HEK293 (cell line): ENCODE measurements at regions not wholly inside any gene's neighbourhood (a gene's known extent, or its start where the extent isn't known, plus 50 kb on each side); places are given as distances from the start of the nearest gene placed in this dataset.

ENCODE experiments used
- CTCF ChIA-PET: fragments of 350-600 bp; formaldehyde crosslinking; extraction: SDS; loops from one replicate; lab custom pipeline; 2021; ENCODE audit warnings: antibody characterized with exemption; lab: Yijun Ruan, JAX
- POLR2A ChIA-PET: fragments of 300-600 bp; formaldehyde crosslinking; extraction: SDS; loops from one replicate; lab custom pipeline; 2020; ENCODE audit warnings: antibody characterized with exemption, inconsistent platforms; lab: Yijun Ruan, JAX
- H3K27ac ChIP-seq: fragments of 200-500 bp; sonication (Bioruptor generic); 2 replicates; pipeline ENCODE4 v1.5.1; 2014; ENCODE audit warnings: low read depth, low read length, control low read depth, inconsistent platforms; ENCODE audit errors: extremely low read depth
- H3K36me3 ChIP-seq, 2 experiments: fragments of 200-500 bp in 1 of 2; sonication (Bioruptor generic) in 1 of 2; 1 replicate in 1 of 2; 2 replicates in 1 of 2; pipeline ENCODE4 v1.5.1; 2014 to 2017; ENCODE audit warnings: inconsistent platforms in 2 of 2, low read length in 2 of 2; ENCODE audit not compliant: control insufficient read depth in 2 of 2, insufficient read depth in 1 of 2
- H3K4me1 ChIP-seq: fragments of 200-500 bp; sonication (Bioruptor generic); 2 replicates; pipeline ENCODE4 v1.5.1; 2014; ENCODE audit warnings: mild to moderate bottlenecking, low read length, inconsistent platforms; ENCODE audit not compliant: control insufficient read depth, insufficient read depth
- H3K4me3 ChIP-seq: 2 replicates; pipeline ENCODE4 v1.5.1; 2011; ENCODE audit warnings: low read depth, mild to moderate bottlenecking, control low read depth, low read length, moderate library complexity
- H3K9me3 ChIP-seq: fragments of 200-500 bp; sonication (Bioruptor generic); 2 replicates; pipeline ENCODE4 v1.5.1; 2014; ENCODE audit warnings: low read depth, low read length, inconsistent platforms; ENCODE audit not compliant: control insufficient read depth, insufficient read depth
- GLI4 ChIP-seq: fragments of 450-650 bp; formaldehyde crosslinking; IDR thresholded peaks from 2 replicates; pipeline ENCODE4 v1.5.1; 2016; ENCODE audit warnings: missing biosample characterization, missing genetic modification characterization
- MZF1 ChIP-seq: fragments of 450-650 bp; formaldehyde crosslinking; IDR thresholded peaks from 2 replicates; pipeline ENCODE4 v1.5.1; 2017; ENCODE audit warnings: missing biosample characterization, missing genetic modification characterization, borderline replicate concordance
- REPIN1 ChIP-seq: fragments of 450-650 bp; formaldehyde crosslinking; IDR thresholded peaks from 2 replicates; pipeline ENCODE4 v1.5.1; 2017; ENCODE audit warnings: missing biosample characterization, missing genetic modification characterization, low read depth
- ZBTB1 ChIP-seq: fragments of 450-650 bp; formaldehyde crosslinking; IDR thresholded peaks from 2 replicates; pipeline ENCODE4 v1.5.1; 2016; ENCODE audit warnings: missing biosample characterization, missing genetic modification characterization
- ZNF138 ChIP-seq: fragments of 450-650 bp; formaldehyde crosslinking; IDR thresholded peaks from 2 replicates; pipeline ENCODE4 v1.5.1; 2016; ENCODE audit warnings: missing biosample characterization, missing genetic modification characterization, borderline replicate concordance
- ZNF175 ChIP-seq: fragments of 450-650 bp; formaldehyde crosslinking; IDR thresholded peaks from 2 replicates; pipeline ENCODE4 v1.5.1; 2016; ENCODE audit warnings: missing biosample characterization, missing genetic modification characterization
- ZNF202 ChIP-seq: fragments of 450-650 bp; formaldehyde crosslinking; IDR thresholded peaks from 2 replicates; pipeline ENCODE4 v1.5.1; 2016; ENCODE audit warnings: missing biosample characterization, missing genetic modification characterization, borderline replicate concordance
- ZNF239 ChIP-seq: fragments of 450-650 bp; formaldehyde crosslinking; IDR thresholded peaks from 2 replicates; pipeline ENCODE4 v1.5.1; 2016; ENCODE audit warnings: missing biosample characterization, missing genetic modification characterization
- ZNF248 ChIP-seq: fragments of 450-650 bp; formaldehyde crosslinking; IDR thresholded peaks from 2 replicates; pipeline ENCODE4 v1.5.1; 2017; ENCODE audit warnings: missing biosample characterization, missing genetic modification characterization
- ZNF416 ChIP-seq: fragments of 450-650 bp; formaldehyde crosslinking; IDR thresholded peaks from 2 replicates; pipeline ENCODE4 v1.5.1; 2016; ENCODE audit warnings: missing biosample characterization, missing genetic modification characterization
- ZNF510 ChIP-seq: fragments of 450-650 bp; formaldehyde crosslinking; IDR thresholded peaks from 2 replicates; pipeline ENCODE4 v1.5.1; 2018; ENCODE audit warnings: mild to moderate bottlenecking, missing genetic modification characterization, missing biosample characterization; ENCODE audit not compliant: insufficient replicate concordance
- ZNF571 ChIP-seq: fragments of 450-650 bp; formaldehyde crosslinking; IDR thresholded peaks from 2 replicates; pipeline ENCODE4 v1.5.0; 2017; ENCODE audit warnings: missing biosample characterization, missing genetic modification characterization
- ZNF585B ChIP-seq: fragments of 450-650 bp; formaldehyde crosslinking; IDR thresholded peaks from 2 replicates; pipeline ENCODE4 v1.5.1; 2016; ENCODE audit warnings: missing biosample characterization, missing genetic modification characterization
- ZNF654 ChIP-seq: fragments of 450-650 bp; formaldehyde crosslinking; IDR thresholded peaks from 2 replicates; pipeline ENCODE4 v1.5.1; 2016; ENCODE audit warnings: low read depth, missing biosample characterization, missing genetic modification characterization
- ZNF777 ChIP-seq: fragments of 450-650 bp; formaldehyde crosslinking; IDR thresholded peaks from 2 replicates; pipeline ENCODE4 v1.5.1; 2017; ENCODE audit warnings: missing biosample characterization, missing genetic modification characterization, borderline replicate concordance
- ZNF785 ChIP-seq: fragments of 450-650 bp; formaldehyde crosslinking; IDR thresholded peaks from 2 replicates; pipeline ENCODE4 v1.5.1; 2016; ENCODE audit warnings: missing biosample characterization, missing genetic modification characterization
- ZNF830 ChIP-seq: fragments of 450-650 bp; IDR thresholded peaks from 2 replicates; pipeline ENCODE4 v1.5.0; 2018; ENCODE audit warnings: missing biosample characterization, missing genetic modification characterization, low read depth, mild to moderate bottlenecking, moderate library complexity
- ZNF837 ChIP-seq: fragments of 450-650 bp; formaldehyde crosslinking; IDR thresholded peaks from 2 replicates; pipeline ENCODE4 v1.5.1; 2016; ENCODE audit warnings: missing biosample characterization, missing genetic modification characterization
- ZXDB ChIP-seq: fragments of 450-650 bp; formaldehyde crosslinking; IDR thresholded peaks from 2 replicates; pipeline ENCODE4 v1.5.1; 2016; ENCODE audit warnings: missing biosample characterization, missing genetic modification characterization
- TF ChIP-seq, protein P1 (sequence below): fragments of 450-650 bp; IDR thresholded peaks from 2 replicates; pipeline ENCODE4 v1.5.1; 2018; ENCODE audit warnings: missing biosample characterization, missing genetic modification characterization
- TF ChIP-seq, protein P2 (sequence below): fragments of 450-650 bp; formaldehyde crosslinking; IDR thresholded peaks from 2 replicates; pipeline ENCODE4 v1.5.1; 2016; ENCODE audit warnings: missing biosample characterization, missing genetic modification characterization
- TF ChIP-seq, protein P3 (sequence below): fragments of 450-650 bp; formaldehyde crosslinking; IDR thresholded peaks from 2 replicates; pipeline ENCODE4 v1.5.1; 2016; ENCODE audit warnings: missing biosample characterization, missing genetic modification characterization
- TF ChIP-seq, protein P4 (sequence below): fragments of 450-650 bp; formaldehyde crosslinking; IDR thresholded peaks from 2 replicates; pipeline ENCODE4 v1.5.1; 2017; ENCODE audit warnings: missing biosample characterization, missing genetic modification characterization
- TF ChIP-seq, protein P5 (sequence below): fragments of 450-650 bp; formaldehyde crosslinking; IDR thresholded peaks from 2 replicates; pipeline ENCODE4 v1.5.1; 2016; ENCODE audit warnings: missing biosample characterization, missing genetic modification characterization, low read depth

DNA sequence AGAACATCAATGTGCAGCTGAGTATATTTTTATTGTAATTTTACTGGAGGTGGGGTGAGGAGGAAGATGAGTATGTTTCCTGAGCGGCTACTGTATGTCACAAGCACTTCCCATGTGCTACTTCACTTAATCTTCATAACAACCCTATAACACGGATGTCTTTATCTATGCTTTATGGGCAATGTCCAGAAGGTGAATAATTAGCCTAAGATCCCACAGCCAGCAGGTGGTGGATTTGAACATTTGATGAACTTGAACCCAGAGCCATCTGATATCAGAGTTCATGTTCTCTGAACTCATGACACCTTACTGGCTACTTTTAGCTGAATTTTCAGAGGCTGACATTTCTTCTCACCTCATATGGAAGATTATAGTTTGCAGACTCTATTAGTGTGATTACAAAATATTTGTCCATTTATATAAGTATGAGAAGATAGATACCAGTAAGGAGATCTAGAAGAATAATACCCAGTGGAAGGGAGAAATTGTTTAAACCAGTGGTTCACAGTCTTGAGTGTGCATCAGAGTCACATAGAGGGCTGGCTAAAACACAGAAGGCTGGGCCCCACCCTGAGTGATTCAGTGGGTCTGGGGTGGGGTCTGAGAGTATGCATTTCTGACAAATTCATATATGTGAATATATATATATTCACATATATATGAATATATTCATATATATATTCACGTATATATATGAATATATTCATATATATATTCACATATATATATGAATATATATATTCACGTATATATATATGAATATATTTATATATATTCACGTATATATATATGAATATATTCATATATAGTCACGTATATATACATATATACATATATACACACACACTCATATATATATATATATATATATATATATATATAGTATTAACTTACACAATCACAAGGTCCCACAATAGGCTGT lies 164.4 kb upstream of the NR3C1 start (continued):
- TF ChIP-seq ZNF239 (tag by site-specific recombination): no peak

DNA sequence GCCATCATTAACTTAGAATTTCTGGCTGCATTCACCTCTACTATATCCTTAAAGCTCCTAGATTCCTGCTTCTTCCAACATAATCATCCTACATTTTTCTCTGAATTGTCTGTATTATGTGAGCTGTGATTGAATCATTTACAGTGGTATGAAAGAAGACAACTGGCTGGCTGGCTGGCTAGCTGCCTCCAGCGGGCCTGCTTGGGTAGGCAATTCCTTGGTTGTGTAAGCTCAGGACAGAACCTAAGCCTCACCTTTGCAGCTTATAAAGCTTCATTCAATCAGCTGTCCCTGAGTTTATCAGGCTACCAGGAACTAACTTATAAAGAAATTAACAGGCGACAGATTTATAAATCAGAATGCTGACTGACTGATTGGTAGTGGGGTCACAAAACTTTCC lies 162.7 kb upstream of the NR3C1 start:
- ChIA-PET POLR2A (no interaction called here), CTCF (interaction anchor here (0.6 kb wide), 1 partner anchor 273 kb away, joined by 3 read pairs; no protein-coding TSS in a partner anchor)
- TF ChIP-seq ZNF510: no peak
- TF ChIP-seq ZNF785: no peak
- no peak for TF ChIP-seq ZNF837
- TF ChIP-seq ZNF138 (tag by site-specific recombination): no peak
- no peak for TF ChIP-seq ZBTB1 (tag by site-specific recombination)
- TF ChIP-seq, protein P1, sequence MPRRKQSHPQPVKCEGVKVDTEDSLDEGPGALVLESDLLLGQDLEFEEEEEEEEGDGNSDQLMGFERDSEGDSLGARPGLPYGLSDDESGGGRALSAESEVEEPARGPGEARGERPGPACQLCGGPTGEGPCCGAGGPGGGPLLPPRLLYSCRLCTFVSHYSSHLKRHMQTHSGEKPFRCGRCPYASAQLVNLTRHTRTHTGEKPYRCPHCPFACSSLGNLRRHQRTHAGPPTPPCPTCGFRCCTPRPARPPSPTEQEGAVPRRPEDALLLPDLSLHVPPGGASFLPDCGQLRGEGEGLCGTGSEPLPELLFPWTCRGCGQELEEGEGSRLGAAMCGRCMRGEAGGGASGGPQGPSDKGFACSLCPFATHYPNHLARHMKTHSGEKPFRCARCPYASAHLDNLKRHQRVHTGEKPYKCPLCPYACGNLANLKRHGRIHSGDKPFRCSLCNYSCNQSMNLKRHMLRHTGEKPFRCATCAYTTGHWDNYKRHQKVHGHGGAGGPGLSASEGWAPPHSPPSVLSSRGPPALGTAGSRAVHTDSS: no peak
- TF ChIP-seq MZF1 (tag by site-specific recombination): no peak
- no peak for TF ChIP-seq ZNF585B
- no peak for TF ChIP-seq ZNF202 (tag by site-specific recombination)
- TF ChIP-seq REPIN1 (tag by site-specific recombination): no peak
- no peak for TF ChIP-seq ZNF830
- TF ChIP-seq ZNF654 (tag by site-specific recombination): no peak
- no peak overlapping the region for H3K4me3 ChIP-seq
- H3K4me1 ChIP-seq: no peaks in the 10 kb centered on the region; the same call in 1 of the 2 replicates
- no peak overlapping the region for H3K27ac ChIP-seq
- H3K9me3 ChIP-seq: no peaks in the 10 kb centered on the region
- H3K36me3 ChIP-seq: no peaks in the 10 kb centered on the region

DNA sequence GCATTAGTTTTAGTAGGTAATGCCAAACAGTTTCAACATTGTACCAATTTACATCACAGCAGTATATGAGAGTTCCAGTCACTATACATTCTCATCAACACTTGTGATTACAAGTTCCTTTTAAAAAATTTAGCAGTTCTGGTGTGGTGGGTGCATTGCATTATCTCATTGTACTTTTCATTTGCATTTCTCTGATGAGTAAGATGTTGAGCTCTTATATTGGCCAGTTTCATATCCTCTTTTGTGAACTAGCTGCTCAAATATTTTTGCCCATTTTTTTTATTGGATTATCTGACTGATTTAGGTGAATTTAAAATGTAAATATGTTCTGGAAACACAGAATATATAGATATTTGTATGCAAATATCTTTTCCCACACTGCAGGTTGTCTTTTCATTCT lies 160.9 kb upstream of the NR3C1 start:
- Histone ChIP-seq H3K27ac (no peak overlapping the region), H3K9me3 (no peaks in the 10 kb centered on the region), H3K4me1 (no peaks in the 10 kb centered on the region; the same call in 1 of the 2 replicates), H3K4me3 (no peak overlapping the region), H3K36me3 (no peaks in the 10 kb centered on the region)
- ChIA-PET CTCF (no interaction called here), POLR2A (no interaction called here)
- TF ChIP-seq ZNF175 (no peak), ZNF416 (tag by site-specific recombination) (no peak), REPIN1 (tag by site-specific recombination) (no peak), ZNF777 (tag by site-specific recombination) (no peak), ZXDB (tag by site-specific recombination) (no peak), ZNF248 (tag by site-specific recombination) (no peak), GLI4 (tag by site-specific recombination) (no peak), ZNF571 (tag by site-specific recombination) (no peak)
- TF ChIP-seq, protein P2, sequence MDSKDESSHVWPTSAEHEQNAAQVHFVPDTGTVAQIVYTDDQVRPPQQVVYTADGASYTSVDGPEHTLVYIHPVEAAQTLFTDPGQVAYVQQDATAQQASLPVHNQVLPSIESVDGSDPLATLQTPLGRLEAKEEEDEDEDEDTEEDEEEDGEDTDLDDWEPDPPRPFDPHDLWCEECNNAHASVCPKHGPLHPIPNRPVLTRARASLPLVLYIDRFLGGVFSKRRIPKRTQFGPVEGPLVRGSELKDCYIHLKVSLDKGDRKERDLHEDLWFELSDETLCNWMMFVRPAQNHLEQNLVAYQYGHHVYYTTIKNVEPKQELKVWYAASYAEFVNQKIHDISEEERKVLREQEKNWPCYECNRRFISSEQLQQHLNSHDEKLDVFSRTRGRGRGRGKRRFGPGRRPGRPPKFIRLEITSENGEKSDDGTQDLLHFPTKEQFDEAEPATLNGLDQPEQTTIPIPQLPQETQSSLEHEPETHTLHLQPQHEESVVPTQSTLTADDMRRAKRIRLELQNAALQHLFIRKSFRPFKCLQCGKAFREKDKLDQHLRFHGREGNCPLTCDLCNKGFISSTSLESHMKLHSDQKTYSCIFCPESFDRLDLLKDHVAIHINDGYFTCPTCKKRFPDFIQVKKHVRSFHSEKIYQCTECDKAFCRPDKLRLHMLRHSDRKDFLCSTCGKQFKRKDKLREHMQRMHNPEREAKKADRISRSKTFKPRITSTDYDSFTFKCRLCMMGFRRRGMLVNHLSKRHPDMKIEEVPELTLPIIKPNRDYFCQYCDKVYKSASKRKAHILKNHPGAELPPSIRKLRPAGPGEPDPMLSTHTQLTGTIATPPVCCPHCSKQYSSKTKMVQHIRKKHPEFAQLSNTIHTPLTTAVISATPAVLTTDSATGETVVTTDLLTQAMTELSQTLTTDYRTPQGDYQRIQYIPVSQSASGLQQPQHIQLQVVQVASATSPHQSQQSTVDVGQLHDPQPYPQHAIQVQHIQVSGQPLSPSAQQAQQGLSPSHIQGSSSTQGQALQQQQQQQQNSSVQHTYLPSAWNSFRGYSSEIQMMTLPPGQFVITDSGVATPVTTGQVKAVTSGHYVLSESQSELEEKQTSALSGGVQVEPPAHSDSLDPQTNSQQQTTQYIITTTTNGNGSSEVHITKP (tag by site-specific recombination): no peak
- TF ChIP-seq, protein P3, sequence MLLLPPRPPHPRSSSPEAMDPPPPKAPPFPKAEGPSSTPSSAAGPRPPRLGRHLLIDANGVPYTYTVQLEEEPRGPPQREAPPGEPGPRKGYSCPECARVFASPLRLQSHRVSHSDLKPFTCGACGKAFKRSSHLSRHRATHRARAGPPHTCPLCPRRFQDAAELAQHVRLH (tag by site-specific recombination): no peak
- TF ChIP-seq, protein P4, sequence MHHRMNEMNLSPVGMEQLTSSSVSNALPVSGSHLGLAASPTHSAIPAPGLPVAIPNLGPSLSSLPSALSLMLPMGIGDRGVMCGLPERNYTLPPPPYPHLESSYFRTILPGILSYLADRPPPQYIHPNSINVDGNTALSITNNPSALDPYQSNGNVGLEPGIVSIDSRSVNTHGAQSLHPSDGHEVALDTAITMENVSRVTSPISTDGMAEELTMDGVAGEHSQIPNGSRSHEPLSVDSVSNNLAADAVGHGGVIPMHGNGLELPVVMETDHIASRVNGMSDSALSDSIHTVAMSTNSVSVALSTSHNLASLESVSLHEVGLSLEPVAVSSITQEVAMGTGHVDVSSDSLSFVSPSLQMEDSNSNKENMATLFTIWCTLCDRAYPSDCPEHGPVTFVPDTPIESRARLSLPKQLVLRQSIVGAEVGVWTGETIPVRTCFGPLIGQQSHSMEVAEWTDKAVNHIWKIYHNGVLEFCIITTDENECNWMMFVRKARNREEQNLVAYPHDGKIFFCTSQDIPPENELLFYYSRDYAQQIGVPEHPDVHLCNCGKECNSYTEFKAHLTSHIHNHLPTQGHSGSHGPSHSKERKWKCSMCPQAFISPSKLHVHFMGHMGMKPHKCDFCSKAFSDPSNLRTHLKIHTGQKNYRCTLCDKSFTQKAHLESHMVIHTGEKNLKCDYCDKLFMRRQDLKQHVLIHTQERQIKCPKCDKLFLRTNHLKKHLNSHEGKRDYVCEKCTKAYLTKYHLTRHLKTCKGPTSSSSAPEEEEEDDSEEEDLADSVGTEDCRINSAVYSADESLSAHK (tag by site-specific recombination): no peak
- TF ChIP-seq, protein P5, sequence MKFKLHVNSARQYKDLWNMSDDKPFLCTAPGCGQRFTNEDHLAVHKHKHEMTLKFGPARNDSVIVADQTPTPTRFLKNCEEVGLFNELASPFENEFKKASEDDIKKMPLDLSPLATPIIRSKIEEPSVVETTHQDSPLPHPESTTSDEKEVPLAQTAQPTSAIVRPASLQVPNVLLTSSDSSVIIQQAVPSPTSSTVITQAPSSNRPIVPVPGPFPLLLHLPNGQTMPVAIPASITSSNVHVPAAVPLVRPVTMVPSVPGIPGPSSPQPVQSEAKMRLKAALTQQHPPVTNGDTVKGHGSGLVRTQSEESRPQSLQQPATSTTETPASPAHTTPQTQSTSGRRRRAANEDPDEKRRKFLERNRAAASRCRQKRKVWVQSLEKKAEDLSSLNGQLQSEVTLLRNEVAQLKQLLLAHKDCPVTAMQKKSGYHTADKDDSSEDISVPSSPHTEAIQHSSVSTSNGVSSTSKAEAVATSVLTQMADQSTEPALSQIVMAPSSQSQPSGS (tag by site-specific recombination): no peak
